HG03108 (cell line): ENCODE measurements at regions not wholly inside any gene's neighbourhood (a gene's known extent, or its start where the extent isn't known, plus 50 kb on each side); places are given as distances from the start of the nearest gene placed in this dataset.

Source experiments
- ATAC-seq: cut with Tn5 transposase; IDR thresholded peaks from one replicate; pipeline ENCODE4 v1.9.1; 2021; ENCODE audit warnings: moderate library complexity; ENCODE audit not compliant: unreplicated experiment

- no peak for ATAC-seq
Observed at GRCh38 chr5:93322974-93323860, 257.8 kb downstream of the NR2F1-AS1 start.

- ATAC-seq = no peak
Observed at GRCh38 chr5:93320920-93321445, 260.0 kb downstream of the NR2F1-AS1 start.

- no peak for ATAC-seq
Observed at GRCh38 chr5:93313672-93314071, 267.3 kb downstream of the NR2F1-AS1 start.

GRCh38 chr5:93311881-93312280 lies 269.1 kb downstream of the NR2F1-AS1 start:
- no peak for ATAC-seq

GRCh38 chr5:93307557-93307956 lies 273.5 kb downstream of the NR2F1-AS1 start:
- no peak for ATAC-seq

GRCh38 chr5:93305984-93306383 lies 275.0 kb downstream of the NR2F1-AS1 start:
- ATAC-seq = no peak

GRCh38 chr5:93304456-93305250 lies 276.4 kb downstream of the NR2F1-AS1 start:
- ATAC-seq = no peak

GRCh38 chr5:93303291-93303691 lies 277.7 kb downstream of the NR2F1-AS1 start:
- ATAC-seq = no peak

- ATAC-seq = no peak
Observed at GRCh38 chr5:93302711-93303110, 278.3 kb downstream of the NR2F1-AS1 start.

- no peak for ATAC-seq
Observed at GRCh38 chr5:93300945-93301344, 280.1 kb downstream of the NR2F1-AS1 start.

GRCh38 chr5:93300309-93300923 lies 280.6 kb downstream of the NR2F1-AS1 start:
- no peak for ATAC-seq

GRCh38 chr5:93299681-93300308 lies 281.2 kb downstream of the NR2F1-AS1 start:
- no peak for ATAC-seq

GRCh38 chr5:93297116-93297515 lies 283.9 kb downstream of the NR2F1-AS1 start:
- ATAC-seq = no peak

- no peak for ATAC-seq
Observed at GRCh38 chr5:93296338-93296737, 284.7 kb downstream of the NR2F1-AS1 start.

- no peak for ATAC-seq
Observed at GRCh38 chr5:93294996-93295395, 286.0 kb downstream of the NR2F1-AS1 start.

- no peak for ATAC-seq
Observed at GRCh38 chr5:93294199-93294598, 286.8 kb downstream of the NR2F1-AS1 start.

GRCh38 chr5:93289942-93290341 lies 291.1 kb downstream of the NR2F1-AS1 start:
- no peak for ATAC-seq

GRCh38 chr5:93285461-93285860 lies 295.6 kb downstream of the NR2F1-AS1 start:
- ATAC-seq = no peak

GRCh38 chr5:93281980-93282772 lies 298.8 kb downstream of the NR2F1-AS1 start:
- ATAC-seq = no peak

- ATAC-seq = no peak
Observed at GRCh38 chr5:93280518-93280917, 300.5 kb downstream of the NR2F1-AS1 start.
